KMS-11 (cell line): ENCODE measurements at regions not wholly inside any gene's neighbourhood (a gene's known extent, or its start where the extent isn't known, plus 50 kb on each side); places are given as distances from the start of the nearest gene placed in this dataset.

Source experiments
- H2AFZ ChIP-seq: fragments of 200-600 bp; sonication (generic); 2 replicates; pipeline ENCODE4 v1.6.1; 2016; ENCODE audit warnings: antibody characterized with exemption, mixed run types, low read depth
- H3K27ac ChIP-seq: fragments of 200-600 bp; sonication (generic); 2 replicates; pipeline ENCODE4 v1.6.1; 2016; ENCODE audit warnings: mild to moderate bottlenecking, mixed run types
- H3K27me3 ChIP-seq: fragments of 200-600 bp; sonication (generic); 2 replicates; pipeline ENCODE4 v1.6.1; 2017; ENCODE audit warnings: mild to moderate bottlenecking, low read depth, mixed run types, moderate library complexity; ENCODE audit not compliant: insufficient read depth
- H3K36me3 ChIP-seq: fragments of 200-600 bp; sonication (generic); 2 replicates; pipeline ENCODE4 v1.6.1; 2017; ENCODE audit warnings: mild to moderate bottlenecking, mixed run types; ENCODE audit not compliant: insufficient read depth
- H3K4me1 ChIP-seq: fragments of 200-600 bp; sonication (generic); 2 replicates; pipeline ENCODE4 v1.6.1; 2016; ENCODE audit warnings: mild to moderate bottlenecking, low read depth, mixed run types; ENCODE audit not compliant: poor library complexity, severe bottlenecking
- H3K4me2 ChIP-seq: fragments of 200-600 bp; sonication (generic); 2 replicates; pipeline ENCODE4 v1.7.0; 2016; ENCODE audit warnings: mild to moderate bottlenecking, mixed run types
- H3K4me3 ChIP-seq: fragments of 200-600 bp; sonication (generic); IDR thresholded peaks from 2 replicates; pipeline ENCODE4 v1.6.1; 2017; ENCODE audit warnings: low read depth, low read length, mixed read lengths; ENCODE audit not compliant: insufficient read depth
- H3K79me2 ChIP-seq: fragments of 200-600 bp; sonication (generic); 2 replicates; pipeline ENCODE4 v1.6.1; 2016; ENCODE audit warnings: low read depth, mixed run types; ENCODE audit not compliant: insufficient read depth
- H3K9ac ChIP-seq: fragments of 200-600 bp; sonication (generic); 2 replicates; pipeline ENCODE4 v1.6.1; 2016; ENCODE audit warnings: mild to moderate bottlenecking, mixed run types
- H4K20me1 ChIP-seq: fragments of 200-600 bp; sonication (generic); 2 replicates; pipeline ENCODE4 v1.6.1; 2016; ENCODE audit warnings: mild to moderate bottlenecking, mixed run types; ENCODE audit not compliant: insufficient read depth
- CTCF ChIP-seq: fragments of 200-600 bp; sonication (generic); conservative IDR thresholded peaks from 2 replicates; pipeline ENCODE4 v1.6.1; 2017; ENCODE audit warnings: low read depth, mild to moderate bottlenecking, antibody characterized with exemption, low read length, moderate library complexity, mixed read lengths

- Histone ChIP-seq H3K27me3 (no peaks in the 10 kb centered on the region), H3K36me3 (no peaks in the 10 kb centered on the region), H3K9ac (no peak overlapping the region), H3K4me3 (no peak overlapping the region), H3K4me1 (no peaks in the 10 kb centered on the region), H3K79me2 (no peaks in the 10 kb centered on the region), H3K27ac (no peak overlapping the region), H3K4me2 (no peak overlapping the region), H4K20me1 (no peaks in the 10 kb centered on the region), H2AFZ (no peak overlapping the region)
- TF ChIP-seq CTCF: no peak
Observed at GRCh38 chr4:14592950-14593349, 409.3 kb upstream of the CPEB2 start.

GRCh38 chr4:14596028-14596427, 406.3 kb upstream of the CPEB2 start:
- Histone ChIP-seq H3K27me3 (no peaks in the 10 kb centered on the region), H3K9ac (no peak overlapping the region), H3K36me3 (no peaks in the 10 kb centered on the region), H3K4me1 (no peaks in the 10 kb centered on the region), H3K4me2 (no peak overlapping the region), H3K4me3 (no peak overlapping the region), H3K79me2 (no peaks in the 10 kb centered on the region), H2AFZ (no peak overlapping the region), H4K20me1 (no peaks in the 10 kb centered on the region), H3K27ac (no peak overlapping the region)
- no peak for TF ChIP-seq CTCF

GRCh38 chr4:14596437-14596836, 405.8 kb upstream of the CPEB2 start:
- Histone ChIP-seq H3K27me3 (no peaks in the 10 kb centered on the region), H4K20me1 (no peaks in the 10 kb centered on the region), H3K9ac (no peak overlapping the region), H3K79me2 (no peaks in the 10 kb centered on the region), H3K36me3 (no peaks in the 10 kb centered on the region), H3K4me1 (no peaks in the 10 kb centered on the region), H3K27ac (no peak overlapping the region), H3K4me3 (no peak overlapping the region), H3K4me2 (no peak overlapping the region), H2AFZ (no peak overlapping the region)
- no peak for TF ChIP-seq CTCF

- no peak overlapping the region for H3K27ac ChIP-seq
- H3K9ac ChIP-seq: no peak overlapping the region
- H4K20me1 ChIP-seq: no peaks in the 10 kb centered on the region
- no peak for TF ChIP-seq CTCF
- no peaks in the 10 kb centered on the region for H3K4me1 ChIP-seq
- no peaks in the 10 kb centered on the region for H3K36me3 ChIP-seq
- no peak overlapping the region for H3K4me3 ChIP-seq
- H3K27me3 ChIP-seq: no peaks in the 10 kb centered on the region
- no peak overlapping the region for H2AFZ ChIP-seq
- H3K4me2 ChIP-seq: no peak overlapping the region
- no peaks in the 10 kb centered on the region for H3K79me2 ChIP-seq
Observed at GRCh38 chr4:14596904-14597303, 405.4 kb upstream of the CPEB2 start.

- no peak overlapping the region for H3K9ac ChIP-seq
- no peak overlapping the region for H2AFZ ChIP-seq
- no peak overlapping the region for H3K4me3 ChIP-seq
- no peaks in the 10 kb centered on the region for H4K20me1 ChIP-seq
- no peaks in the 10 kb centered on the region for H3K79me2 ChIP-seq
- H3K4me1 ChIP-seq: no peaks in the 10 kb centered on the region
- H3K36me3 ChIP-seq: no peaks in the 10 kb centered on the region
- no peaks in the 10 kb centered on the region for H3K27me3 ChIP-seq
- H3K27ac ChIP-seq: no peak overlapping the region
- no peak for TF ChIP-seq CTCF
- H3K4me2 ChIP-seq: no peak overlapping the region
Observed at GRCh38 chr4:14602206-14602605, 400.1 kb upstream of the CPEB2 start.
